ENCODE measurements at regions not wholly inside any gene's neighbourhood (a gene's known extent, or its start where the extent isn't known, plus 50 kb on each side); places are given as distances from the start of the nearest gene placed in this dataset.

- no peaks in the 10 kb centered on the region for H3K36me3 ChIP-seq
- TF ChIP-seq CTCF (IDR thresholded peaks at IDR 0.05; ENCODE audit: low read depth, low read length): no peak
- H3K9me3 ChIP-seq (ENCODE audit: severe bottlenecking): no peaks in the 10 kb centered on the region
- no peak for DNase-seq
- no peak overlapping the region for H3K4me3 ChIP-seq (ENCODE audit: low read depth, low read length)
- 0 out of 2 replicates have a peak overlapping the region, but pooled peaks have one; percentile 3 for H3K27ac ChIP-seq
- H3K27me3 ChIP-seq (ENCODE audit: insufficient read depth, low read depth, severe bottlenecking): no peaks in the 10 kb centered on the region
These were observed 219.3 kb upstream of the ARID1B start for GRCh38 chr6:156557911-156558259.

- no peak for TF ChIP-seq CTCF (IDR thresholded peaks at IDR 0.05; ENCODE audit: low read depth, low read length)
- Histone ChIP-seq H3K4me3 (ENCODE audit: low read depth, low read length) (peak overlapping the region; percentile 24), H3K9me3 (ENCODE audit: severe bottlenecking) (no peaks in the 10 kb centered on the region), H3K36me3 (no peaks in the 10 kb centered on the region), H3K27me3 (ENCODE audit: insufficient read depth, low read depth, severe bottlenecking) (no peaks in the 10 kb centered on the region), H3K27ac (peak overlapping the region; percentile 54)
- DNase-seq: peak; percentile 70
These were observed 219.8 kb upstream of the ARID1B start for GRCh38 chr6:156557251-156557910.

- H3K4me3 ChIP-seq (ENCODE audit: low read depth, low read length): peak overlapping the region; percentile 24; the same call in 1 of the 2 replicates
- TF ChIP-seq CTCF (IDR thresholded peaks at IDR 0.05; ENCODE audit: low read depth, low read length): no peak
- H3K9me3 ChIP-seq (ENCODE audit: severe bottlenecking): no peaks in the 10 kb centered on the region
- H3K36me3 ChIP-seq: no peaks in the 10 kb centered on the region
- H3K27me3 ChIP-seq (ENCODE audit: insufficient read depth, low read depth, severe bottlenecking): no peaks in the 10 kb centered on the region
- DNase-seq: no peak
- H3K27ac ChIP-seq: peak overlapping the region; percentile 54
These were observed 220.4 kb upstream of the ARID1B start for GRCh38 chr6:156556811-156557210.

GRCh38 chr6:156555116-156555515 is 222.1 kb upstream of the ARID1B start:
- Histone ChIP-seq H3K27me3 (ENCODE audit: insufficient read depth, low read depth, severe bottlenecking) (no peaks in the 10 kb centered on the region), H3K9me3 (ENCODE audit: severe bottlenecking) (no peaks in the 10 kb centered on the region), H3K4me3 (ENCODE audit: low read depth, low read length) (no peak overlapping the region), H3K27ac (no peak overlapping the region), H3K36me3 (no peaks in the 10 kb centered on the region)
- TF ChIP-seq CTCF (IDR thresholded peaks at IDR 0.05; ENCODE audit: low read depth, low read length): no peak
- no peak for DNase-seq

GRCh38 chr6:156554160-156554559 is 223.0 kb upstream of the ARID1B start:
- Histone ChIP-seq H3K27ac (no peak overlapping the region; the same call in 1 of the 2 replicates), H3K27me3 (ENCODE audit: insufficient read depth, low read depth, severe bottlenecking) (no peaks in the 10 kb centered on the region), H3K9me3 (ENCODE audit: severe bottlenecking) (no peaks in the 10 kb centered on the region), H3K36me3 (no peaks in the 10 kb centered on the region), H3K4me3 (ENCODE audit: low read depth, low read length) (no peak overlapping the region)
- no peak for DNase-seq
- no peak for TF ChIP-seq CTCF (IDR thresholded peaks at IDR 0.05; ENCODE audit: low read depth, low read length)

GRCh38 chr6:156552849-156553248 is 224.3 kb upstream of the ARID1B start:
- Histone ChIP-seq H3K4me3 (ENCODE audit: low read depth, low read length) (no peak overlapping the region), H3K9me3 (ENCODE audit: severe bottlenecking) (no peaks in the 10 kb centered on the region), H3K27me3 (ENCODE audit: insufficient read depth, low read depth, severe bottlenecking) (no peaks in the 10 kb centered on the region), H3K27ac (no peak overlapping the region), H3K36me3 (no peaks in the 10 kb centered on the region)
- no peak for DNase-seq
- no peak for TF ChIP-seq CTCF (IDR thresholded peaks at IDR 0.05; ENCODE audit: low read depth, low read length)

Data from WERI-Rb-1 (cell line).